ENCODE measurements at regions not wholly inside any gene's neighbourhood (a gene's known extent, or its start where the extent isn't known, plus 50 kb on each side); places are given as distances from the start of the nearest gene placed in this dataset.

- Histone ChIP-seq H3K9me3 (no peaks in the 10 kb centered on the region), H3K27ac (no peak overlapping the region), H3K27me3 (no peaks in the 10 kb centered on the region), H3K4me3 (no peak overlapping the region), H3K36me3 (no peaks in the 10 kb centered on the region), H3K4me1 (no peaks in the 10 kb centered on the region)
- intact Hi-C loops (cut with DNase I; ENCODE audit: low total_unique reads), result no loop called here
- no peak for DNase-seq
- WGBS, 5 donors, result 49 to 72% (median 55%) methylated on average over 4 of the region's 4 CpGs
- TF ChIP-seq POLR2A (IDR thresholded peaks at IDR 0.05) (no peak), EP300 (IDR thresholded peaks at IDR 0.05) (no peak), CTCF (IDR thresholded peaks at IDR 0.05) (no peak), POLR2AphosphoS5 (IDR thresholded peaks at IDR 0.05) (no peak)
Measured at GRCh38 chr15:87212041-87212440, 1044.5 kb downstream of the NTRK3 start.

GRCh38 chr15:87211547-87211946 lies 1045.0 kb downstream of the NTRK3 start:
- H3K4me1 ChIP-seq, result no peaks in the 10 kb centered on the region
- no peak overlapping the region for H3K4me3 ChIP-seq
- H3K27ac ChIP-seq, result no peak overlapping the region
- H3K27me3 ChIP-seq, result no peaks in the 10 kb centered on the region
- no peaks in the 10 kb centered on the region for H3K9me3 ChIP-seq
- WGBS, 5 donors, result 69 to 89% (median 71%) methylated on average over 1 of the region's 1 CpG
- TF ChIP-seq POLR2AphosphoS5 (IDR thresholded peaks at IDR 0.05) (no peak), CTCF (IDR thresholded peaks at IDR 0.05) (no peak), EP300 (IDR thresholded peaks at IDR 0.05) (no peak), POLR2A (IDR thresholded peaks at IDR 0.05) (no peak)
- no peak for DNase-seq
- no peaks in the 10 kb centered on the region for H3K36me3 ChIP-seq
- intact Hi-C loops (cut with DNase I; ENCODE audit: low total_unique reads), result no loop called here

GRCh38 chr15:87209891-87210689 lies 1046.4 kb downstream of the NTRK3 start:
- Histone ChIP-seq H3K4me3 (no peak overlapping the region), H3K4me1 (no peaks in the 10 kb centered on the region), H3K27ac (no peak overlapping the region), H3K36me3 (no peaks in the 10 kb centered on the region), H3K9me3 (no peaks in the 10 kb centered on the region), H3K27me3 (no peaks in the 10 kb centered on the region)
- no peak for DNase-seq
- intact Hi-C loops (cut with DNase I; ENCODE audit: low total_unique reads), result no loop called here
- TF ChIP-seq CTCF (IDR thresholded peaks at IDR 0.05) (no peak), POLR2AphosphoS5 (IDR thresholded peaks at IDR 0.05) (no peak), EP300 (IDR thresholded peaks at IDR 0.05) (no peak), POLR2A (IDR thresholded peaks at IDR 0.05) (no peak)
- 33 to 50% (median 38%) methylated on average over 3 of the region's 3 CpGs for WGBS, 5 donors

GRCh38 chr15:87207990-87208580 lies 1048.5 kb downstream of the NTRK3 start:
- intact Hi-C loops (cut with DNase I; ENCODE audit: low total_unique reads), result no loop called here
- no peaks in the 10 kb centered on the region for H3K4me1 ChIP-seq
- no peaks in the 10 kb centered on the region for H3K36me3 ChIP-seq
- DNase-seq, result no peak
- H3K4me3 ChIP-seq, result no peak overlapping the region
- H3K9me3 ChIP-seq, result no peaks in the 10 kb centered on the region
- no peak overlapping the region for H3K27ac ChIP-seq
- no peaks in the 10 kb centered on the region for H3K27me3 ChIP-seq
- no peak for TF ChIP-seq EP300 (IDR thresholded peaks at IDR 0.05)

GRCh38 chr15:87207251-87207650 lies 1049.3 kb downstream of the NTRK3 start:
- Histone ChIP-seq H3K9me3 (no peaks in the 10 kb centered on the region), H3K36me3 (no peaks in the 10 kb centered on the region), H3K27ac (no peak overlapping the region), H3K4me1 (no peaks in the 10 kb centered on the region), H3K27me3 (peaks cover 0 to 3% (median 0%) of the 10 kb centered on the region in 3 donors), H3K4me3 (no peak overlapping the region)
- no peak for DNase-seq
- no peak for TF ChIP-seq CTCF (IDR thresholded peaks at IDR 0.05)
- WGBS, 5 donors, result 69 to 77% (median 77%) methylated on average over 2 of the region's 2 CpGs
- intact Hi-C loops (cut with DNase I; ENCODE audit: low total_unique reads), result no loop called here
